Stimulated activated naive CD4-positive, alpha-beta T cell treated with Interleukin-2 at 50 U/mL for 16 hours (primary cell): ENCODE measurements at regions not wholly inside any gene's neighbourhood (a gene's known extent, or its start where the extent isn't known, plus 50 kb on each side); places are given as distances from the start of the nearest gene placed in this dataset.

Experiments used
- DNase-seq: peaks from one replicate; lab custom pipeline; 2025; lab: John Stamatoyannopoulos, UW

GRCh38 chr18:41459656-41460055, 495.4 kb upstream of the PIK3C3 start:
- DNase-seq: no peak

- DNase-seq: no peak
Measured at GRCh38 chr18:41458376-41458775, 496.7 kb upstream of the PIK3C3 start.

- DNase-seq: no peak
Measured at GRCh38 chr18:41457765-41458326, 497.2 kb upstream of the PIK3C3 start.

GRCh38 chr18:41456831-41457230, 498.2 kb upstream of the PIK3C3 start:
- DNase-seq: no peak

GRCh38 chr18:41449612-41450011, 505.4 kb upstream of the PIK3C3 start:
- no peak for DNase-seq

GRCh38 chr18:41444943-41445342, 510.1 kb upstream of the PIK3C3 start:
- DNase-seq: no peak

- no peak for DNase-seq
Measured at GRCh38 chr18:41436772-41437171, 518.3 kb upstream of the PIK3C3 start.

GRCh38 chr18:41418598-41418997, 536.4 kb upstream of the PIK3C3 start:
- DNase-seq: no peak

GRCh38 chr18:41416044-41416443, 539.0 kb upstream of the PIK3C3 start:
- no peak for DNase-seq

GRCh38 chr18:41410006-41410405, 545.0 kb upstream of the PIK3C3 start:
- no peak for DNase-seq

- DNase-seq: no peak
Measured at GRCh38 chr18:41406834-41407233, 548.2 kb upstream of the PIK3C3 start.

GRCh38 chr18:41396861-41397260, 558.2 kb upstream of the PIK3C3 start:
- DNase-seq: no peak

- DNase-seq: no peak
Measured at GRCh38 chr18:41396211-41396610, 558.8 kb upstream of the PIK3C3 start.

- no peak for DNase-seq
Measured at GRCh38 chr18:41395695-41396094, 559.3 kb upstream of the PIK3C3 start.

- DNase-seq: no peak
Measured at GRCh38 chr18:41391616-41392595, 563.1 kb upstream of the PIK3C3 start.

- no peak for DNase-seq
Measured at GRCh38 chr18:41390309-41390708, 564.7 kb upstream of the PIK3C3 start.

GRCh38 chr18:41378598-41378997, 576.4 kb upstream of the PIK3C3 start:
- no peak for DNase-seq

GRCh38 chr18:41373612-41374011, 581.4 kb upstream of the PIK3C3 start:
- no peak for DNase-seq

- no peak for DNase-seq
Measured at GRCh38 chr18:41372046-41372665, 582.9 kb upstream of the PIK3C3 start.

GRCh38 chr18:41371156-41372045, 583.6 kb upstream of the PIK3C3 start:
- no peak for DNase-seq

- DNase-seq: no peak
Measured at GRCh38 chr18:41370740-41371139, 584.3 kb upstream of the PIK3C3 start.

GRCh38 chr18:41357708-41358107, 597.3 kb upstream of the PIK3C3 start:
- no peak for DNase-seq
